ENCODE measurements at regions not wholly inside any gene's neighbourhood (a gene's known extent, or its start where the extent isn't known, plus 50 kb on each side); places are given as distances from the start of the nearest gene placed in this dataset.

- H3K9me3 Mint-ChIP-seq, result no peaks in the 10 kb centered on the region
- DNase-seq (ENCODE audit: low spot score in 2 of 2) (no peak), ATAC-seq (ENCODE audit: low read depth) (no peak)
- no peaks in the 10 kb centered on the region for H3K36me3 Mint-ChIP-seq
- peaks cover 6% of the 10 kb centered on the region for H3K27me3 Mint-ChIP-seq
- no peak overlapping the region for H3K4me3 Mint-ChIP-seq
- H3K4me1 Mint-ChIP-seq, result no peaks in the 10 kb centered on the region
- no peak overlapping the region for H3K27ac Mint-ChIP-seq
Measured at GRCh38 chr11:79550809-79551208, 110.0 kb upstream of the TENM4 start.

- no peaks in the 10 kb centered on the region for H3K4me1 Mint-ChIP-seq
- peaks cover 9% of the 10 kb centered on the region for H3K27me3 Mint-ChIP-seq
- no peak overlapping the region for H3K27ac Mint-ChIP-seq
- no peaks in the 10 kb centered on the region for H3K9me3 Mint-ChIP-seq
- no peak for DNase-seq (ENCODE audit: low spot score in 2 of 2)
- H3K4me3 Mint-ChIP-seq, result no peak overlapping the region
- H3K36me3 Mint-ChIP-seq, result no peaks in the 10 kb centered on the region
- ATAC-seq (ENCODE audit: low read depth), result no peak
Measured at GRCh38 chr11:79547256-79547655, 106.4 kb upstream of the TENM4 start.

GRCh38 chr11:79546351-79546750 lies 105.5 kb upstream of the TENM4 start:
- Mint-ChIP-seq H3K9me3 (no peaks in the 10 kb centered on the region), H3K27ac (no peak overlapping the region), H3K4me3 (no peak overlapping the region), H3K4me1 (no peaks in the 10 kb centered on the region), H3K36me3 (no peaks in the 10 kb centered on the region), H3K27me3 (peaks cover 8% of the 10 kb centered on the region)
- DNase-seq (ENCODE audit: low spot score in 2 of 2) (no peak), ATAC-seq (ENCODE audit: low read depth) (no peak)

DNA sequence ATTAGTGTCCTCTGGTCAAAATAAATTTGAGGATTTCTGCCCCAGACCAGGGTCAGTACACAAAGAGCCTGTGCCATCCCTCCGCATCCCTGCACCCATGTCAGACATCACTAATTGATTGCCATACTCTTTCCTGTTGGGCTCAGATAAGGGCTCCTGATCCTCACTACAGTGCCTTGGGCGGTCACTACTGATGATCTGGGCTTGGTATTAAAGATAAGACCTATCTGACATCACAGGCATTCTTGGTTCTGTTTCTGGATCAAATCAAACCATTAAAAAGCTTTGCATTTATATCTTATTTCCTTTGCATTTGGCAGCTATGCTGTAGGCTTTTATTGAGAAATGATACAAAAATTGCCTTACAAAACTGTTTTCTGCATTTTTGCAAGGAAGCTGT lies 103.5 kb upstream of the TENM4 start:
- no peaks in the 10 kb centered on the region for H3K4me1 Mint-ChIP-seq
- no peaks in the 10 kb centered on the region for H3K9me3 Mint-ChIP-seq
- ATAC-seq (ENCODE audit: low read depth) (no peak), DNase-seq (ENCODE audit: low spot score in 2 of 2) (no peak)
- no peak overlapping the region for H3K27ac Mint-ChIP-seq
- peaks cover 10% of the 10 kb centered on the region for H3K27me3 Mint-ChIP-seq
- H3K4me3 Mint-ChIP-seq, result no peak overlapping the region
- H3K36me3 Mint-ChIP-seq, result no peaks in the 10 kb centered on the region

DNA sequence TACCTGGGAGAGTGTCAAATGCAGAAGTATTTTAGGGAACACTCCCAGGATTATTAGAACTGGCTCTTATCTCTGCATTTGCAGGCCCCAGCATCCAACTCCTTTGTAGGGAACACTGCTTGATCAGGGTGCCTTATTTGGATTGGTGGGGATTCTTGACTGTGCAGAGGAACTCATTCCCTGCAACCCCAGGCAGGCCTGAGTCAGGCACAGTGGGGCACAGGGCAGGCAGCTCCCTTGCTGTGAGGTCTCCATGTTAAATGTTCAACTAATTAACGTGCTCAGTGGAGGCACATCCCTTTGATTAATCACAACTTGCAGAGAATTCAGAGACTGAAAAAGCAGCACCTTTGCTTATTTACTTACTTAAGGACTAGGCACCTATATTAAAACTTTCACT lies 102.3 kb upstream of the TENM4 start:
- Mint-ChIP-seq H3K9me3 (no peaks in the 10 kb centered on the region), H3K36me3 (no peaks in the 10 kb centered on the region), H3K4me3 (no peak overlapping the region), H3K27ac (no peak overlapping the region), H3K27me3 (peaks cover 11% of the 10 kb centered on the region), H3K4me1 (no peaks in the 10 kb centered on the region)
- no peak for DNase-seq (ENCODE audit: low spot score in 2 of 2)
- ATAC-seq (ENCODE audit: low read depth), result no peak

DNA sequence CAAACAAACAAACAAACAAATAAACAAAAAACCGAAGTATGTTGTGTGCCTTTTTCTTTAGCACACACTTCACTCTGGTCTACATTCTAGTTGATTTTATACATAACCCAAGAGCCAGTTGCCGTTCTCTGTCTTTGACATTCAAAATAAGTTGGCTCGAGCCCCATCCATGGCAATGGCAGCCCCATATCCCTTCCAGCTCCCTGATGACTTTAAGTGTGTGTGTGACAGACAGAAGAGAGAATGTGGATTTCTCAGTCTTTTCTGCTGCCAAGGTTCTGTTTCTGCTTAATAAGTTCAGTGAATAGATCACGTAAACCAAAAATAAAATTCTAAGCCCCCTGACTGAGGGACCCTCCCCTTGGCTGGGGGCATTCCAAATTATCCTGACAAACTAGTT lies 100.6 kb upstream of the TENM4 start:
- no peak for ATAC-seq (ENCODE audit: low read depth)
- Mint-ChIP-seq H3K27me3 (peaks cover 12% of the 10 kb centered on the region), H3K36me3 (no peaks in the 10 kb centered on the region), H3K4me3 (no peak overlapping the region), H3K4me1 (no peaks in the 10 kb centered on the region), H3K27ac (no peak overlapping the region), H3K9me3 (no peaks in the 10 kb centered on the region)
- DNase-seq (ENCODE audit: low spot score in 2 of 2), result no peak

GRCh38 chr11:79538775-79539174 lies 97.9 kb upstream of the TENM4 start:
- no peaks in the 10 kb centered on the region for H3K36me3 Mint-ChIP-seq
- no peak for DNase-seq (ENCODE audit: low spot score in 2 of 2)
- H3K27ac Mint-ChIP-seq, result no peak overlapping the region
- no peaks in the 10 kb centered on the region for H3K9me3 Mint-ChIP-seq
- H3K4me1 Mint-ChIP-seq, result no peaks in the 10 kb centered on the region
- peaks cover 15% of the 10 kb centered on the region for H3K27me3 Mint-ChIP-seq
- H3K4me3 Mint-ChIP-seq, result no peak overlapping the region
- no peak for ATAC-seq (ENCODE audit: low read depth)

DNA sequence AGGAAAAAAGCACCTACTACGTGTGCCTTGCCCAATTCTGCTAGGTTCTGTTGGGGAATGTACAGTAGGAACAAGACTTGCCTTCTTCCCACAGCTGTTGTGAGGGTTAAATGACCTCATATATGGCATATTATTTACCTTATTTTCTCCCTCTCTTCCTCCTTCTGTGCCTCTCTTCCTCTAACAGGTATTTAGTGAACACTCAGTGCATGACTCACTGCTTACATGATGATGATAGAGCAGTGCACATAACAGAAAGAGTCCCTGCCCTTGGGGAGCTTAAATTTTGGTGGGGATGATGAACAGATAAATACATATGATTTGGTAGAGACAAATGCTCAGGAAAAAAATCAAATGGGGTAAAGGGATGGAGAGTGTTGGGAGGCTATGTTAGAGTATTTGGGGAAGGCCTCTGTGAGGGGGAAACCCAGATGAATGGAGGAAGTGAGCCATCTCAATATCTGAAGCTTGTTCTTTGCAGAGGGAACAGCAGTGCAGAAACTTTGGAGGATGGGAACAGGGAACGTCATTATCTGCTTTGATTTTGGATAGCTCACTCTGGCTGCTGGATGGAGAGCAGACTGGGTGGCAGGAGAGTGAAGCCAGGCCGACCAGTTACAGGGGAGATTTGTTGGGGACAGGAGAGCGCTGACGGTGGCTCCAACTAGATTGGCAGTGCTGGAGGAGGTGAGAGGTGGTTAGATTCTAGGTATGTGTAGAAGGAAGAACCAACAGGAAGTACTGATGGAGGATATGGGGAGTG lies 95.5 kb upstream of the TENM4 start:
- H3K27ac Mint-ChIP-seq, result no peak overlapping the region
- peaks cover 20% of the 10 kb centered on the region for H3K27me3 Mint-ChIP-seq
- ATAC-seq (ENCODE audit: low read depth) (no peak), DNase-seq (ENCODE audit: low spot score in 2 of 2) (no peak)
- no peaks in the 10 kb centered on the region for H3K36me3 Mint-ChIP-seq
- H3K4me1 Mint-ChIP-seq, result no peaks in the 10 kb centered on the region
- H3K9me3 Mint-ChIP-seq, result no peaks in the 10 kb centered on the region
- H3K4me3 Mint-ChIP-seq, result no peak overlapping the region

GRCh38 chr11:79535606-79536005 lies 94.8 kb upstream of the TENM4 start:
- ATAC-seq (ENCODE audit: low read depth) (no peak), DNase-seq (ENCODE audit: low spot score in 2 of 2) (no peak)
- Mint-ChIP-seq H3K27ac (no peak overlapping the region), H3K27me3 (peaks cover 20% of the 10 kb centered on the region), H3K4me1 (no peaks in the 10 kb centered on the region), H3K9me3 (no peaks in the 10 kb centered on the region), H3K4me3 (no peak overlapping the region), H3K36me3 (no peaks in the 10 kb centered on the region)

DNA sequence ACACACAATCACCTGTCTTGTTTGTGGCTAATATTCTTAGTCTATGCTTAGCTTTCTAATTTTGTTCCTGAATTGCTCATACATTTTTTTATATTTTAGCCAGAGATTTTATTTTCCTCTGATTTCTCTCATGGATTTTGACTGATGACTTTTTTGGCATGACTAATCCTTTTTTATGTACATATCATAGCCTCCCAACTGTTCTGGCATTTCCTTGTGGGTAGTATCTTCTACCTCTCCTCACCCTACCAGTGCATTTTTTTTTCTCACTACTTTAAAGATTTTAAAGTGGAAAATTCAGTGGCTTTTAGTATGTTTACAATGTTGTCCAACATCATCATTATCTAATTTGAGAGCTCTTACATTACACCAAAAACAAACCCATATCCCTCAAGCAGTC lies 84.4 kb upstream of the TENM4 start:
- H3K36me3 Mint-ChIP-seq, result no peaks in the 10 kb centered on the region
- H3K9me3 Mint-ChIP-seq, result peaks cover 3% of the 10 kb centered on the region
- ATAC-seq (ENCODE audit: low read depth) (no peak), DNase-seq (ENCODE audit: low spot score in 2 of 2) (no peak)
- H3K27me3 Mint-ChIP-seq, result peaks cover 9% of the 10 kb centered on the region
- no peaks in the 10 kb centered on the region for H3K4me1 Mint-ChIP-seq
- H3K27ac Mint-ChIP-seq, result no peak overlapping the region
- H3K4me3 Mint-ChIP-seq, result no peak overlapping the region

- Mint-ChIP-seq H3K4me3 (no peak overlapping the region), H3K4me1 (no peaks in the 10 kb centered on the region), H3K9me3 (peaks cover 3% of the 10 kb centered on the region), H3K27ac (no peak overlapping the region), H3K27me3 (peaks cover 10% of the 10 kb centered on the region), H3K36me3 (no peaks in the 10 kb centered on the region)
- DNase-seq (ENCODE audit: low spot score in 2 of 2) (no peak), ATAC-seq (ENCODE audit: low read depth) (no peak)
Measured at GRCh38 chr11:79522626-79523025, 81.8 kb upstream of the TENM4 start.

DNA sequence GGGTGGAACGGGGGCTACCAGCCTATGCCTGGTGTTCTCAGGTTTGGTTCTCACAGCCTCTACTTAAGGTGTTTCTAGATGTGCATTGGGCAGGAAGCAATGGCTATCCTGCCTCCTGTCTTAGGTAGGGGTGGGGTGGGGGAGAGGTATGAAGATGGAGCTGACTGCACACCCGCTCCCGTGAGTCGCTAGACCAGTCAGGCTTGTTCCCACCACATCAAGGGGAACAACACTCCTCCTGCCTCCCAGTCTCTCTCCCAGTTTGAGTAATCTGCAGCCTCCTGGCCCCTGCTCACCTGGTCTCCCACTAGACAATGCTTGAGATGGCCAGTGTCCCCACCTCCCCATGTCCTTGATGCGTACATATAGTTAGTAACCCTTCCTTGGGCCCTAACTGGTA lies 79.3 kb upstream of the TENM4 start:
- peaks cover 17% of the 10 kb centered on the region for H3K27me3 Mint-ChIP-seq
- no peaks in the 10 kb centered on the region for H3K4me1 Mint-ChIP-seq
- H3K9me3 Mint-ChIP-seq, result peaks cover 4% of the 10 kb centered on the region
- no peak for ATAC-seq (ENCODE audit: low read depth)
- H3K4me3 Mint-ChIP-seq, result no peak overlapping the region
- no peak overlapping the region for H3K27ac Mint-ChIP-seq
- H3K36me3 Mint-ChIP-seq, result no peaks in the 10 kb centered on the region
- DNase-seq (ENCODE audit: low spot score in 2 of 2), result no peak

DNA sequence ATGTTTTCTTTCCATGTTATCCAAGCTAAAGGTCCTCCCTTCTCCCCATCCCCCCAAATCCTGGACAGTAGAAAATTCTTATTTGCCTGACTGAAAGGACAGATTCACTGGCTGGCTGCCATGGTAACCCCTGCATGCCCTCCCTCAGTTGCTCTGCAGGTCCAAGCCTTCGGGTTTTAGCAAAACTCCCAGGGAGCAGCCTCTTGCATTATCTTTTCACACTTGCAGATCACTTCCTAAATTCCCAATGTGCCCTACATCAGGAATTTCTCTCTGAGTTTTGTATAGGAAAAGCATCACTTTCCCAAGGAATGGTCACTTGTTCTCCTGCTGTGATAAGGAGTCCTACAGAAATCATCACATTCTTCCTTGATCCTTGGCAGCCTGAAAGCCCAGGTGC lies 75.0 kb upstream of the TENM4 start:
- Mint-ChIP-seq H3K4me3 (no peak overlapping the region), H3K4me1 (no peaks in the 10 kb centered on the region), H3K27ac (no peak overlapping the region), H3K36me3 (no peaks in the 10 kb centered on the region), H3K27me3 (peaks cover 19% of the 10 kb centered on the region), H3K9me3 (peaks cover 2% of the 10 kb centered on the region)
- ATAC-seq (ENCODE audit: low read depth) (no peak), DNase-seq (ENCODE audit: low spot score in 2 of 2) (no peak)

DNA sequence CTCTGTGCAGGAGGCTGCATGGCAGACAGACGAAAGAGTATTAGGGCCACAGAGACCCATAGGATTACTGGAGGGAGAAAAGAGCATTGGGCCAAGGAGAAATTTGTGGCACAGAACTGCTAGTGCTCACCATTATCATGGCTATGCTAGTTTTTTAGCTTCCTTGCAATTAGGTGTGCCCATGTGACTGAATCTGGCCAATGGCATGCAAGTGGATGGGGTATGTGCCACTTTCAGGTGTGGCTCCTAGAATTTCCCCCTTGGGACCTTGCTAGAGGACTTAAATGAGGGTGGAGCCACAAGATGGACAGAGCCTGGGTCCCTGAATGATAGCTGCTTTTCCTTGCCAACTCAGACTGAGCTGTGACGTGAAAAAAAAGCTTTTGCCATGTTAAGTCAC lies 73.9 kb upstream of the TENM4 start:
- no peaks in the 10 kb centered on the region for H3K4me1 Mint-ChIP-seq

DNA sequence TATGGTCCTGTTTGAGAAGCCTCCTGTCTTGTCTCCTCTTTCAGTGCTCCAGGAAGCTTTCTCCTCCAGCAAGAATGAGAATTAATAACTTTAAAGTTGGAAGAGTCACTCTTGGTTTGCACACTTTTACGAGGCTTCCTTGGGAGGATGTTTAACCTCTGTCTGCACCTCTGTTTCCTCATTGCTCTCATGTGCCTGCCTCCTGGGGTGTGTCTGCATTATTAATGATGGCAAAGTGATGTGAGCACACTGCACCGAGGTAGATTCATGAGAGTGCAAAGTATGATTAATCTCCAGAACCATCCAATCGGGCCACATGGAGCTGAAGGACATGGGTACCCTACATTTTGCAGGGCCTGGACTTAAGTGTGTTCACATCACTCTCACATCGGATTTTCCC lies 73.5 kb upstream of the TENM4 start:
- peaks cover 14% of the 10 kb centered on the region for H3K27me3 Mint-ChIP-seq
- H3K27ac Mint-ChIP-seq, result no peak overlapping the region
- ATAC-seq (ENCODE audit: low read depth), result no peak

More for the DNA sequence above, 73.9 kb upstream of the TENM4 start:
- Mint-ChIP-seq H3K9me3 (peaks cover 2% of the 10 kb centered on the region), H3K27ac (no peak overlapping the region), H3K27me3 (peaks cover 13% of the 10 kb centered on the region), H3K36me3 (no peaks in the 10 kb centered on the region), H3K4me3 (no peak overlapping the region)
- DNase-seq (ENCODE audit: low spot score in 2 of 2) (no peak), ATAC-seq (ENCODE audit: low read depth) (no peak)

More for the DNA sequence above, 73.5 kb upstream of the TENM4 start:
- no peaks in the 10 kb centered on the region for H3K4me1 Mint-ChIP-seq
- DNase-seq (ENCODE audit: low spot score in 2 of 2), result no peak
- H3K36me3 Mint-ChIP-seq, result no peaks in the 10 kb centered on the region
- no peak overlapping the region for H3K4me3 Mint-ChIP-seq
- H3K9me3 Mint-ChIP-seq, result peaks cover 2% of the 10 kb centered on the region
